ENCODE measurements at regions not wholly inside any gene's neighbourhood (a gene's known extent, or its start where the extent isn't known, plus 50 kb on each side); places are given as distances from the start of the nearest gene placed in this dataset.

GRCh38 chr4:120636120-120636630, 286.4 kb downstream of the PRDM5 start:
- ChIA-PET CTCF (no interaction called here), POLR2A (ENCODE audit: low non-redundant PET) (no interaction called here)
- H3K4me3 ChIP-seq (ENCODE audit: low read depth, low read length, poor library complexity, severe bottlenecking) = no peak overlapping the region
- H3K27me3 ChIP-seq (replicated peaks; ENCODE audit: insufficient read depth, low read depth, low read length, poor library complexity) = no peaks in the 10 kb centered on the region
- no peak for DNase-seq (ENCODE audit: low spot score)
- no peak for TF ChIP-seq EZH2 (IDR thresholded peaks at IDR 0.05; ENCODE audit: borderline replicate concordance, low read depth, low read length, poor library complexity, severe bottlenecking)
- no peak for TF ChIP-seq CTCF (conservative IDR thresholded peaks at IDR 0.05; ENCODE audit: low read depth, low read length)
- no TSS peak for BruUV-seq (replicated peaks)
- intact Hi-C loops (cut with micrococcal nuclease; ENCODE audit: unreplicated experiment) = no loop called here
- no peak overlapping the region for H3K27ac ChIP-seq (ENCODE audit: low read depth, low read length, poor library complexity, severe bottlenecking)
- no peaks in the 10 kb centered on the region for H3K4me1 ChIP-seq (ENCODE audit: insufficient read depth, low read length, poor library complexity, severe bottlenecking)
- no peaks in the 10 kb centered on the region for H3K9me3 ChIP-seq (ENCODE audit: low read depth, low read length, poor library complexity, severe bottlenecking)
- no peaks in the 10 kb centered on the region for H3K36me3 ChIP-seq (ENCODE audit: insufficient read depth, low read length, poor library complexity, severe bottlenecking)

GRCh38 chr4:120633810-120634209, 288.7 kb downstream of the PRDM5 start:
- H3K9me3 ChIP-seq (ENCODE audit: low read depth, low read length, poor library complexity, severe bottlenecking) = no peaks in the 10 kb centered on the region
- H3K36me3 ChIP-seq (ENCODE audit: insufficient read depth, low read length, poor library complexity, severe bottlenecking) = no peaks in the 10 kb centered on the region
- DNase-seq (ENCODE audit: low spot score) = no peak
- TF ChIP-seq CTCF (conservative IDR thresholded peaks at IDR 0.05; ENCODE audit: low read depth, low read length) (no peak), EZH2 (IDR thresholded peaks at IDR 0.05; ENCODE audit: borderline replicate concordance, low read depth, low read length, poor library complexity, severe bottlenecking) (no peak)
- CTCF ChIA-PET = no interaction called here
- H3K27me3 ChIP-seq (replicated peaks; ENCODE audit: insufficient read depth, low read depth, low read length, poor library complexity) = no peaks in the 10 kb centered on the region
- BruUV-seq (replicated peaks) = no TSS peak
- H3K4me1 ChIP-seq (ENCODE audit: insufficient read depth, low read length, poor library complexity, severe bottlenecking) = no peaks in the 10 kb centered on the region
- H3K27ac ChIP-seq (ENCODE audit: low read depth, low read length, poor library complexity, severe bottlenecking) = no peak overlapping the region
- intact Hi-C loops (cut with micrococcal nuclease; ENCODE audit: unreplicated experiment) = no loop called here
- no peak overlapping the region for H3K4me3 ChIP-seq (ENCODE audit: low read depth, low read length, poor library complexity, severe bottlenecking)
- POLR2A ChIA-PET (ENCODE audit: low non-redundant PET) = no interaction called here

- BruUV-seq (replicated peaks) = no TSS peak
- Histone ChIP-seq H3K9me3 (ENCODE audit: low read depth, low read length, poor library complexity, severe bottlenecking) (no peaks in the 10 kb centered on the region), H3K36me3 (ENCODE audit: insufficient read depth, low read length, poor library complexity, severe bottlenecking) (no peaks in the 10 kb centered on the region), H3K27me3 (replicated peaks; ENCODE audit: insufficient read depth, low read depth, low read length, poor library complexity) (no peaks in the 10 kb centered on the region), H3K27ac (ENCODE audit: low read depth, low read length, poor library complexity, severe bottlenecking) (no peak overlapping the region), H3K4me3 (ENCODE audit: low read depth, low read length, poor library complexity, severe bottlenecking) (no peak overlapping the region), H3K4me1 (ENCODE audit: insufficient read depth, low read length, poor library complexity, severe bottlenecking) (no peaks in the 10 kb centered on the region)
- intact Hi-C loops (cut with micrococcal nuclease; ENCODE audit: unreplicated experiment) = no loop called here
- POLR2A ChIA-PET (ENCODE audit: low non-redundant PET) = no interaction called here
- CTCF ChIA-PET = no interaction called here
- TF ChIP-seq EZH2 (IDR thresholded peaks at IDR 0.05; ENCODE audit: borderline replicate concordance, low read depth, low read length, poor library complexity, severe bottlenecking) (no peak), CTCF (conservative IDR thresholded peaks at IDR 0.05; ENCODE audit: low read depth, low read length) (no peak)
- no peak for DNase-seq (ENCODE audit: low spot score)
Measured at GRCh38 chr4:120630427-120630826, 292.1 kb downstream of the PRDM5 start.
